Inflammatory macrophage treated with lipopolysaccharide for 1 hour (primary cell): ENCODE measurements at regions not wholly inside any gene's neighbourhood (a gene's known extent, or its start where the extent isn't known, plus 50 kb on each side); places are given as distances from the start of the nearest gene placed in this dataset.

Experiments
- DNase-seq, 2 donors: peaks; one replicate each; pipeline ENCODE4 v3.0.0-alpha.2; 2020 to 2022

GRCh38 chr19:28425046-28425931, 787.7 kb downstream of the UQCRFS1 start:
- DNase-seq: no peak

- DNase-seq: no peak
Measured at GRCh38 chr19:28424662-28425045, 788.3 kb downstream of the UQCRFS1 start.

- DNase-seq: no peak
Measured at GRCh38 chr19:28424077-28424476, 788.9 kb downstream of the UQCRFS1 start.

DNA sequence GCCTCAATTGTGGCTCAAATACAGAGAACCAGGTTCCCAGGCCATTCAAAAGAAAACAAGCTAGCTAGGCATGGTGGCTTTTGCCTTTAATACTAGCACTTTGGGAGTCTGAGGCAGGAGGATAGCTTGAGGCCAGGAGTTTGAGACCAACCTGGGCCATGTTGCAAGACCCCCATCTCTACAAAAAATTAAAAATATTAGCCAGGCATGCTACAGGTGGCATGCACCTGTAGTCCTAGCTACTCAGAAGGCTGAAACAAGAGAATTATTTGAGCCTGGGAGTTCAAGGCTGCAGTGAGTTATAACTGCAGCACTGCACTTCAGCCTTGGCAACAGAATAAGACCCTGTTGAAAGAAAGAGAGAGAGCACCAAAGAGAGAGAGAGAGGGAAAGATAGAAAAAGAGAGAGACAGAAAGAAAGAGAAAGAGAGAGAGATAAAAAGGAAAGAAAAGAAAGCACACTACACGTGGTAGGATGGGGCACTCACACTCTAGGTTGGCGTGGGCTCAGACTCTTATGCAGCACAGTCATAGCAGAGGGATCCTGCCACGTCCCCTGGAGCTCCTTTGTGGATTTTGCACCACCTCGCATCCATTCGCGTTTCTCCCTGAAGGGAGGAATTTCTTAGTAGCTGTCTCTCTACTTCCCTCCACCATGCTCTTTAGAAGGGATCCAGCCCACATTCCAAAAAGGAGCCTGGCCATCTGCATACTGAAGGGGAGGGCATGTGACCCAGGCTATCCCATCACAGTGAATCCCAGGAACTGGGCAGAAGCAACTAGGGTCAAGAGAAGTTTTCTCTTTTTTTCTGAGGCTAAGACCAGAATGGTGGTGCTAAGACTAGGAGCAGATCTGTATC, 789.9 kb downstream of the UQCRFS1 start:
- DNase-seq: no peak

GRCh38 chr19:28422046-28422445, 790.9 kb downstream of the UQCRFS1 start:
- DNase-seq: no peak

- DNase-seq: no peak
Measured at GRCh38 chr19:28420811-28421550, 792.0 kb downstream of the UQCRFS1 start.

GRCh38 chr19:28419312-28419711, 793.6 kb downstream of the UQCRFS1 start:
- DNase-seq: no peak

DNA sequence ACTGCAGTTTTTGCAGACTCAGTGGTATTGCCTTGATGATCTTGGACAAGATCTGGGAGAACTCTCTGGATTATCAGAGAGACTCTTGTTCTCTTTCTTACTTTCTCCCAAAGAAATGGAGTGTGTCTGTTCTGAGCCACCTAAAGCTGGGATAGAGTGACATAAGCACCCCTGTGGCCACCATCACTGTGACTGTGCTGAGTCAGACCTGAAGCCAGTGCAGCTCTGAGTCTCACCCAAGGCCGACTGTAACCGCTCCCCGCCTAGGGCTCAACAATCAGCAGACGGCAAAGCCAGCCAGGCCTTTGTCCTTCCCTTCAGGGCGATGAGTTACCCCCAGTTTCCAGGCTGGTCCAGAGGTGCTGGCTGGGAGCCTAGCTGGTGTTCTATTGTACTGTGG, 795.6 kb downstream of the UQCRFS1 start:
- no peak for DNase-seq

DNA sequence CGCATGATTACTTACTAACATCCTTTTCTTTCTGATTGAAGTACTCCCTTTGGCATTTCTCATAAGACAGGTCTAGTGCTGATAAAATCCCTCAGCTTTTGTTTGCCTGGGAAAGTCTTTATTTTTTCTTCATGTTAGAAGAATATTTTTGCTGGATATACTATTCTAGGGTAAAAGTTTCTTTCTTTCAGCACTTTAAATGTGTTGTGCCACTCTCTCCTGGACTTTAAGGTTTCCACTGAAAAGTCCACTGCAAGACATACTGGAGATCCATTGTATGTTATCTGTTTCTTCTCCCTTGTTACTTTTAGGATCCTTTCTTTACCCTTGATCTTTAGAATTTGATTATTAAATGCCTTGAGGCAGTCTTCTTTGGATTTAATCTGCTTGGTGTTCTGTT, 796.7 kb downstream of the UQCRFS1 start:
- no peak for DNase-seq

GRCh38 chr19:28414748-28415147, 798.2 kb downstream of the UQCRFS1 start:
- DNase-seq: no peak

DNA sequence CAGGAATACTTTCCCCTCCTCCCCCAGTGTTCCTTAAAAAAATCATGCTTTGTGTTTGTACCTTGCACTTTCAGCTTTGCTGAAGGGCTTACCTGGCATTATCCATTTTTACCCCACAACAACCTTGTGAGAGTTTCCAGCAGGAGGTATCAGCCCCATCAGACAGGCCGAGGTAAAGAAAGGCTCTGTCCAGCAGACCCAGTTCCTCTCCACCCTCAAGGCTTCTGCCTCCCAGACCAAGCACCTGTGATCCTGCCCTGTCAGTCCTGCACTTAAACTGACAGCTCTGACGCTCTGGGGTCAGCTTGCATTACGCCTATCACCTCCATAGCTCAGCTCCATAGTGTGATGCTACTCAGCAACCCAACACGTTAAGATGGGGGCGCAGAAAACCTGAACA, 803.1 kb downstream of the UQCRFS1 start:
- DNase-seq: no peak

DNA sequence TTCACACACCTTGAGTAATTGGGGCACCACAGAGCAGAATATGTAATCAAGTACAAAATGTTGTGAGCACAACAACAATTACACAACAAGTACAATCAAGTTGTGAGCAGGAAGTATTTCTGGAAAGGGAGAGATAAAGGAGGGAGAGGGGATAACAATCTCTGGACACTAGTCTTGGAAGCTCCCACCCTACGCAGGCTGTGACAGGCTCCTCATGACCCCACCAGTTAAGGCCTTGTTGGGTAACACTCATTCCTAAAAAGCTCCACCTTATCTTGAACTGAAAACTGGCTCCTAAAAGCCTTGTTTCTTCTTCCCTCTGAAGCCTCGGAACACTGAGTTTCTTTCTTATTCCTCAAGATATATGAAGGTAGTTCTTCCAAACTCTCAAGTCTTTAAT, 806.0 kb downstream of the UQCRFS1 start:
- DNase-seq: no peak

DNA sequence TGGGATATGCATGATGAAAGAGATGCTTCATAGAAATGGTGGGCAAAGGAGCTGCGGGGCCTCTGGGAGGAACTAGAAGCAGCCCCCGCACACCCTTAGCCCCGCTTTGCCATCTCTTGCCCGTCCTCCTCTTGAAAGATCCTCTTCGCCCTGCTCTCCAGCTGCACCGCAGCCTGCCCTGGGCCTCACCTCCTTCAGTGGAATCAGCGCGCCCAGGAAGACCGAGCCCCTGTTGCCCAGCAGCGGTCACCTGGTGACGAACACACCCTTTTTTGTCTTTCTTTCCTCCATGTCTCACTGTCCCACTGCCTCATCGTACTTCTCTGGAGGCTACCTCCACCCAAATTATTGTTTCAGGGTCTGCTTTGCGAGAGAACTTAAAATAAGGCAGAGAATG, 807.6 kb downstream of the UQCRFS1 start:
- no peak for DNase-seq

DNA sequence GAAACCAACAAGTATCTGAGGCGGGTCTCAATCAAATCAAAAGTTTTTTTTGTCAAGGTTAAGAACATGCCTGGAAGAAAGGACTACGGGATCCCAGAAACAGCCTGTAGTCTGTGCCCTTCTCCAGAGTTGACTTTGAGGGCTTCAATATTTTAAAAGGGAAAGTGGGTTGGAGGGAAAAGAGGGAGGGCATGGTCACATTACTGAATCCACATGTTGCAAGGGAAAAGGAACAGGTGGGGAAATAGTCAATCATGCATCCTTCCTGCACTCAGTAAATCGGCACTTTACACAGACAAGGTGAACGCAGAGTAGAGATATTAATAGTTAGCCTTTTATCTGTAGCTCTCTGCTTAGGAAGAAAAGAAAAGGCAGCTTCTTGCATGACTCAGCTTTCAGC, 808.5 kb downstream of the UQCRFS1 start:
- DNase-seq: no peak

- DNase-seq: no peak
Measured at GRCh38 chr19:28403690-28404089, 809.3 kb downstream of the UQCRFS1 start.

GRCh38 chr19:28402701-28403290, 810.2 kb downstream of the UQCRFS1 start:
- DNase-seq: no peak

DNA sequence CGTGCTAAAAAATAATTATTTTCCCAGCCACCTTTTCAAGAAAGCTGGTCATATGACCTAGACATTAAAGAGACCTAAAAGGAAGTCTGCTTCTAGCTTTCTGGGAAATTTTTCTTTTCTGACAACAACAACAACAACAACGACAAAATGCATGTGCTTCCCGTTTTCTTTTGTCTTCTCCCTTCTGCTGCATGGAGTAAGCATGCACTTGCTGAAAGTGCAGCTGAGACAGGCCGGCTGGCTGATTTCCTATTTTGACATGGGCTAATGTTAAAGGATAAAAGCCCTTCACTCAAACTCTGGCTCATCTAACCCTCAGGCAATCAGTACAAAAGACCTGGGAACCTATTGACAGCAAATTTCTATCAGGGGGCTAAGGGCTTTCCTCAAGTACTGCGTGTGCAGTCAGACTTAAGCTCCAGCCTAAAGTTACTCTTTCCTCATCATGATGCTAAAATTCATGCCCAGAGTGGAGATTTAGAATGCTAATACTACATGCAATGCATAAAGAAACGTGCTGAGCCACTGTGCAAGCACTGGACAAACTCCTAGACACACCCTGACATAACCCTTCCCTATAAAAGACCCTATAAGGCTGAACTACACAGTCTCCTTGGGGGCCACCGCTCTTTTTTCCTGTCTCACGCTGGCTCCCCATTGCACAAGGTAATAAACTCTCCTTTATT, 811.1 kb downstream of the UQCRFS1 start:
- no peak for DNase-seq

DNA sequence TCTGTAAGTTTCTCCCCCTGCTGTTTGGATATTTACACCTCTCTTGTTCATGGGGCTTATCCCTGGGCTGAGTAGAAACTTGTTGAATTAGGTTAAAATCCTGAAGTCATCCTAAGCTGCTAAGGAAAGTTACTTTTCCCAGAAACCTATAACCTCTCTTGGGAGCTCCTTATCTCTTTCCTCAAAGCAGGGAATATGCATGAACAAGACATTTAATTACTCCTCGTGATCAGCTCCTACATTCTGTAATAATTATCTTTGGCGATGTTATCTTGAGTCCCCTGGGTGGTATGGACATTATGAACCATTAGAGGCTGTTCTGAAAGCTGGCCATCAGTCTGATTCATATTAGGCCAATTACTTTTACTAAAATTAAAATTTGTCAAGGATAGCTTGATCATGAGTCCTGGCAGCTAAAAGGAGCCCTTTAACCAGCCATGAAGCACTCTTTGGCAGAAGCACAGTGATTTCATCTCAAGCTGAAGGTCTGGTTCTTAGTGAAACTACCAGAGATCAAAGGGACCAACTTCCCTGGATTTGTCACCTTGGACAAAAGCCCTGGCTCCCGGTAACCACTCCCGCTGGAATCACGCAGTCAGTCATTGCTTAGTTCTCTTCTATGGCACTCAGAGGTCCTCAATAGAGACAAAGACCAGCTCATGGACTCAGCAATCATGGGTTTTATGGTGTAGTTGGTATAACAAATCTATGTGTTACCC, 811.8 kb downstream of the UQCRFS1 start:
- no peak for DNase-seq

DNA sequence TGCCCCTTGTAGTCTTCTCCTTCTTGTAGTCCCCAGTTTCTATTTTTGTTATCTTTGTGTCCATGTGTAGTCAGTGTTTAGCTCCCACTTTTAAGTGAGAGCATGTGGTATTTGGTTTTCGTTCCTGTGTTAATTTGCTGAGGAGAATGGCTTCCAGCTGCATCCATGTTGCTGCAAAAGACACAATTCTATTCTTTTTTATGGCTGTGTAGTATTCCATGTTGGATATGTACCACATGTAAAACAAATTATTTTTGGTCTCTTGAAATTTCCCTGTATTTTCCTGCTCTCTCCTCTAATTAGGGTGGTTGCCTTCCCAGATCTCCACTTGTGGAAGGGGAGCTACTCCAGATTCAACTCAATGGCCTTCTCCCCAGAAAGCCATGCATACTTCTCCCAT, 813.8 kb downstream of the UQCRFS1 start:
- DNase-seq: no peak

GRCh38 chr19:28397800-28398199, 815.2 kb downstream of the UQCRFS1 start:
- DNase-seq: no peak

- no peak for DNase-seq
Measured at GRCh38 chr19:28397306-28397705, 815.6 kb downstream of the UQCRFS1 start.
